ENCODE measurements at regions not wholly inside any gene's neighbourhood (a gene's known extent, or its start where the extent isn't known, plus 50 kb on each side); places are given as distances from the start of the nearest gene placed in this dataset.

DNA sequence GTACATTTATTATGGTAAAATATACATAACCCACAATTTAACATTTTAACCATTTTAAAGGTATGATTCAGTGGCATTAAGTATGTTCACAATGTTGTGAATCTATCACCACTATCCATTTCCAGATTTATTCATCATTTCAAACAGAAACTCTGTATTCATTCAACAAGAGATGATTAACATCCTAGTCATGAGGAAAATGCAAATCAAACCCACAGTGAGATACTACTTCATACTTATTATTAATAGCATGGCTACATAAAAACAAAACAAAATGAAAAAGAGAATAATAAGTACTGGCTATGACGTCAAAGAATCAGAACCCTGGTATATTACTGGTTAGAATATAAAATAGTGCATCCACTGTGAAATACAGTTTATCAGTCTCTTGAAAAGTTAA, 386.6 kb upstream of the POM121L12 start:
- TF ChIP-seq, protein P1, sequence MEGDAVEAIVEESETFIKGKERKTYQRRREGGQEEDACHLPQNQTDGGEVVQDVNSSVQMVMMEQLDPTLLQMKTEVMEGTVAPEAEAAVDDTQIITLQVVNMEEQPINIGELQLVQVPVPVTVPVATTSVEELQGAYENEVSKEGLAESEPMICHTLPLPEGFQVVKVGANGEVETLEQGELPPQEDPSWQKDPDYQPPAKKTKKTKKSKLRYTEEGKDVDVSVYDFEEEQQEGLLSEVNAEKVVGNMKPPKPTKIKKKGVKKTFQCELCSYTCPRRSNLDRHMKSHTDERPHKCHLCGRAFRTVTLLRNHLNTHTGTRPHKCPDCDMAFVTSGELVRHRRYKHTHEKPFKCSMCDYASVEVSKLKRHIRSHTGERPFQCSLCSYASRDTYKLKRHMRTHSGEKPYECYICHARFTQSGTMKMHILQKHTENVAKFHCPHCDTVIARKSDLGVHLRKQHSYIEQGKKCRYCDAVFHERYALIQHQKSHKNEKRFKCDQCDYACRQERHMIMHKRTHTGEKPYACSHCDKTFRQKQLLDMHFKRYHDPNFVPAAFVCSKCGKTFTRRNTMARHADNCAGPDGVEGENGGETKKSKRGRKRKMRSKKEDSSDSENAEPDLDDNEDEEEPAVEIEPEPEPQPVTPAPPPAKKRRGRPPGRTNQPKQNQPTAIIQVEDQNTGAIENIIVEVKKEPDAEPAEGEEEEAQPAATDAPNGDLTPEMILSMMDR (IDR thresholded peaks at IDR 0.05): no peak
- no peak for TF ChIP-seq ZFX (IDR thresholded peaks at IDR 0.05; ENCODE audit: borderline replicate concordance)

All from 22Rv1 (cell line).